Peyer's patch (tissue), 4 donors: ENCODE measurements at regions not wholly inside any gene's neighbourhood (a gene's known extent, or its start where the extent isn't known, plus 50 kb on each side); places are given as distances from the start of the nearest gene placed in this dataset.

Experiments
- DNase-seq, 3 donors: peaks; one replicate each; pipeline ENCODE4 v3.0.0-alpha.2; 2017 to 2019
- H3K27ac ChIP-seq, 4 donors: fragments of 200-600 bp; sonication (generic); one replicate each; pipeline ENCODE4 v1.5.1; 2016 to 2019
- H3K27me3 ChIP-seq, 2 donors: fragments of 200-600 bp; sonication (generic); one replicate each; pipeline ENCODE4 v1.5.1; 2019
- H3K36me3 ChIP-seq, 3 donors: fragments of 200-600 bp; sonication (generic); one replicate each; pipeline ENCODE4 v1.5.1; 2016 to 2019
- H3K4me1 ChIP-seq, 4 donors: fragments of 200-600 bp; sonication (generic); one replicate each; pipeline ENCODE4 v1.5.1; 2016 to 2019
- H3K4me3 ChIP-seq, 4 donors: fragments of 200-600 bp; sonication (generic); 1 replicate in 3 of 4; 2 replicates in 1 of 4; pipeline ENCODE4 v1.5.1; 2016 to 2019; ENCODE audit warnings: mild to moderate bottlenecking in 1 of 4
- H3K9me3 ChIP-seq, 4 donors: fragments of 200-600 bp; sonication (generic); one replicate each; pipeline ENCODE4 v1.5.1; 2016 to 2019; ENCODE audit warnings: mild to moderate bottlenecking in 1 of 4
- CTCF ChIP-seq, 6 experiments: fragments of 450-650 bp in 4 of 6; fragments of 200-600 bp in 2 of 6; sonication (generic) in 1 of 6; IDR thresholded peaks; one replicate each; pipeline ENCODE4 v1.5.1; 2017 to 2019; ENCODE audit warnings: antibody characterized with exemption in 6 of 6, mild to moderate bottlenecking in 3 of 6, moderate library complexity in 1 of 6
- POLR2A ChIP-seq, 2 donors: fragments of 450-650 bp; IDR thresholded peaks; one replicate each; pipeline ENCODE4 v1.5.1; 2017; ENCODE audit warnings: antibody characterized with exemption in 2 of 2, mild to moderate bottlenecking in 2 of 2, moderate library complexity in 2 of 2

- TF ChIP-seq POLR2A (IDR thresholded peaks at IDR 0.05) = no peak
- TF ChIP-seq CTCF (IDR thresholded peaks at IDR 0.05) = no peak
- Histone ChIP-seq H3K4me1 (no peaks in the 10 kb centered on the region), H3K36me3 (no peaks in the 10 kb centered on the region), H3K4me3 (no peak overlapping the region), H3K27me3 (no peaks in the 10 kb centered on the region), H3K27ac (no peak overlapping the region), H3K9me3 (no peaks in the 10 kb centered on the region)
- no peak for DNase-seq
These were observed 979.2 kb upstream of the WWC1 start for GRCh38 chr5:167312225-167312624.

GRCh38 chr5:167315762-167316161 is 975.7 kb upstream of the WWC1 start:
- TF ChIP-seq POLR2A (IDR thresholded peaks at IDR 0.05) (no peak), CTCF (IDR thresholded peaks at IDR 0.05) (no peak)
- H3K4me1 ChIP-seq = no peaks in the 10 kb centered on the region
- no peaks in the 10 kb centered on the region for H3K27me3 ChIP-seq
- H3K4me3 ChIP-seq = no peak overlapping the region
- no peak for DNase-seq
- H3K27ac ChIP-seq = no peak overlapping the region
- no peaks in the 10 kb centered on the region for H3K9me3 ChIP-seq
- H3K36me3 ChIP-seq = no peaks in the 10 kb centered on the region

GRCh38 chr5:167317884-167318283 is 973.6 kb upstream of the WWC1 start:
- no peak for TF ChIP-seq POLR2A (IDR thresholded peaks at IDR 0.05)
- TF ChIP-seq CTCF (IDR thresholded peaks at IDR 0.05) = no peak
- Histone ChIP-seq H3K36me3 (no peaks in the 10 kb centered on the region), H3K27ac (no peak overlapping the region), H3K4me1 (no peaks in the 10 kb centered on the region), H3K27me3 (no peaks in the 10 kb centered on the region), H3K9me3 (no peaks in the 10 kb centered on the region), H3K4me3 (no peak overlapping the region)
- no peak for DNase-seq

- H3K4me3 ChIP-seq = no peak overlapping the region
- H3K9me3 ChIP-seq = no peaks in the 10 kb centered on the region
- no peak for DNase-seq
- TF ChIP-seq CTCF (IDR thresholded peaks at IDR 0.05) (no peak), POLR2A (IDR thresholded peaks at IDR 0.05) (no peak)
- H3K4me1 ChIP-seq = no peaks in the 10 kb centered on the region
- H3K27me3 ChIP-seq = no peaks in the 10 kb centered on the region
- no peak overlapping the region for H3K27ac ChIP-seq
- no peaks in the 10 kb centered on the region for H3K36me3 ChIP-seq
These were observed 972.2 kb upstream of the WWC1 start for GRCh38 chr5:167319243-167319642.

GRCh38 chr5:167320019-167320418 is 971.4 kb upstream of the WWC1 start:
- Histone ChIP-seq H3K27me3 (no peaks in the 10 kb centered on the region), H3K4me1 (no peaks in the 10 kb centered on the region), H3K36me3 (no peaks in the 10 kb centered on the region), H3K4me3 (no peak overlapping the region), H3K9me3 (no peaks in the 10 kb centered on the region), H3K27ac (no peak overlapping the region)
- TF ChIP-seq CTCF (IDR thresholded peaks at IDR 0.05) = no peak
- TF ChIP-seq POLR2A (IDR thresholded peaks at IDR 0.05) = no peak
- DNase-seq = no peak

- TF ChIP-seq POLR2A (IDR thresholded peaks at IDR 0.05) = no peak
- no peak for TF ChIP-seq CTCF (IDR thresholded peaks at IDR 0.05)
- Histone ChIP-seq H3K27ac (no peak overlapping the region), H3K4me3 (no peak overlapping the region), H3K36me3 (no peaks in the 10 kb centered on the region), H3K4me1 (no peaks in the 10 kb centered on the region), H3K9me3 (no peaks in the 10 kb centered on the region), H3K27me3 (no peaks in the 10 kb centered on the region)
- DNase-seq = no peak
These were observed 959.1 kb upstream of the WWC1 start for GRCh38 chr5:167332309-167332708.
